ENCODE measurements at regions not wholly inside any gene's neighbourhood (a gene's known extent, or its start where the extent isn't known, plus 50 kb on each side); places are given as distances from the start of the nearest gene placed in this dataset.
"Not testable (repeated sequence)": the region's sequence is repeated elsewhere in the genome, so short reads cannot be mapped to it uniquely, and the experiment has no call there.

GRCh38 chr13:107788464-107789165 is 426.7 kb downstream of the LIG4 start:
- H3K9ac ChIP-seq (ENCODE audit: low read length) = no peak overlapping the region
- no peaks in the 10 kb centered on the region for H3K27me3 ChIP-seq (ENCODE audit: insufficient read depth, low read depth, low read length)
- TF ChIP-seq POLR2AphosphoS5 (IDR thresholded peaks at IDR 0.05) = no peak
- TF ChIP-seq TAF1 (IDR thresholded peaks at IDR 0.05; ENCODE audit: low read depth) = no peak
- TF ChIP-seq RAD21 (conservative IDR thresholded peaks at IDR 0.05) = no peak
- TF ChIP-seq MXI1 (conservative IDR thresholded peaks at IDR 0.05; ENCODE audit: poor library complexity, severe bottlenecking) = no peak
- TF ChIP-seq REST (IDR thresholded peaks at IDR 0.05; ENCODE audit: borderline replicate concordance) = no peak
- TF ChIP-seq EZH2 (IDR thresholded peaks at IDR 0.05; ENCODE audit: borderline replicate concordance, insufficient read depth, low read length, poor library complexity, severe bottlenecking) = no peak
- no peak for TF ChIP-seq SMC3 (conservative IDR thresholded peaks at IDR 0.05; ENCODE audit: poor library complexity)
- TF ChIP-seq EP300 (conservative IDR thresholded peaks at IDR 0.05; ENCODE audit: poor library complexity, severe bottlenecking) = no peak
- TF ChIP-seq, protein P1, sequence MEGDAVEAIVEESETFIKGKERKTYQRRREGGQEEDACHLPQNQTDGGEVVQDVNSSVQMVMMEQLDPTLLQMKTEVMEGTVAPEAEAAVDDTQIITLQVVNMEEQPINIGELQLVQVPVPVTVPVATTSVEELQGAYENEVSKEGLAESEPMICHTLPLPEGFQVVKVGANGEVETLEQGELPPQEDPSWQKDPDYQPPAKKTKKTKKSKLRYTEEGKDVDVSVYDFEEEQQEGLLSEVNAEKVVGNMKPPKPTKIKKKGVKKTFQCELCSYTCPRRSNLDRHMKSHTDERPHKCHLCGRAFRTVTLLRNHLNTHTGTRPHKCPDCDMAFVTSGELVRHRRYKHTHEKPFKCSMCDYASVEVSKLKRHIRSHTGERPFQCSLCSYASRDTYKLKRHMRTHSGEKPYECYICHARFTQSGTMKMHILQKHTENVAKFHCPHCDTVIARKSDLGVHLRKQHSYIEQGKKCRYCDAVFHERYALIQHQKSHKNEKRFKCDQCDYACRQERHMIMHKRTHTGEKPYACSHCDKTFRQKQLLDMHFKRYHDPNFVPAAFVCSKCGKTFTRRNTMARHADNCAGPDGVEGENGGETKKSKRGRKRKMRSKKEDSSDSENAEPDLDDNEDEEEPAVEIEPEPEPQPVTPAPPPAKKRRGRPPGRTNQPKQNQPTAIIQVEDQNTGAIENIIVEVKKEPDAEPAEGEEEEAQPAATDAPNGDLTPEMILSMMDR (IDR thresholded peaks at IDR 0.05; ENCODE audit: poor library complexity, severe bottlenecking) = no peak
- no peaks in the 10 kb centered on the region for H3K9me2 ChIP-seq (ENCODE audit: insufficient read depth, low read length)
- H3K9me3 ChIP-seq (ENCODE audit: low read length) = no peaks in the 10 kb centered on the region
- H3K4me3 ChIP-seq (ENCODE audit: low read length) = no peak overlapping the region
- no peak overlapping the region for H3K4me2 ChIP-seq (ENCODE audit: low read length)
- no peaks in the 10 kb centered on the region for H3K36me3 ChIP-seq (ENCODE audit: insufficient read depth, low read length)
- H3F3A ChIP-seq (ENCODE audit: insufficient read depth, low read length, poor library complexity, severe bottlenecking) = no peaks in the 10 kb centered on the region
- no peak overlapping the region for H3K27ac ChIP-seq (ENCODE audit: low read length)
- no peak overlapping the region for H2AFZ ChIP-seq (ENCODE audit: low read depth, low read length)
- no peaks in the 10 kb centered on the region for H4K20me1 ChIP-seq (ENCODE audit: insufficient read depth)
- no peaks in the 10 kb centered on the region for H3K79me2 ChIP-seq (replicated peaks; ENCODE audit: insufficient read depth, low read length)

GRCh38 chr13:107782646-107783045 is 432.7 kb downstream of the LIG4 start:
- H3F3A ChIP-seq (ENCODE audit: insufficient read depth, low read length, poor library complexity, severe bottlenecking); H3K4me2 ChIP-seq (ENCODE audit: low read length); H3K36me3 ChIP-seq (ENCODE audit: insufficient read depth, low read length); H3K9ac ChIP-seq (ENCODE audit: low read length); H3K9me3 ChIP-seq (ENCODE audit: low read length); H3K9me2 ChIP-seq (ENCODE audit: insufficient read depth, low read length); H4K20me1 ChIP-seq (ENCODE audit: insufficient read depth); H3K79me2 ChIP-seq (replicated peaks; ENCODE audit: insufficient read depth, low read length); H3K27me3 ChIP-seq (ENCODE audit: insufficient read depth, low read depth, low read length); H3K27ac ChIP-seq (ENCODE audit: low read length); H2AFZ ChIP-seq (ENCODE audit: low read depth, low read length); H3K4me3 ChIP-seq (ENCODE audit: low read length): not testable (repeated sequence)

Data from neural cell (in vitro differentiated cells).